Neutrophil (primary cell): ENCODE measurements at regions not wholly inside any gene's neighbourhood (a gene's known extent, or its start where the extent isn't known, plus 50 kb on each side); places are given as distances from the start of the nearest gene placed in this dataset.

Experiments
- H3K27ac ChIP-seq: fragments of 200-600 bp; sonication (generic); 2 replicates; pipeline ENCODE4 v1.5.1; 2016; ENCODE audit warnings: mild to moderate bottlenecking, moderate library complexity
- H3K27me3 ChIP-seq: fragments of 200-600 bp; sonication (generic); 2 replicates; pipeline ENCODE4 v1.6.0; 2016; ENCODE audit warnings: mild to moderate bottlenecking
- H3K36me3 ChIP-seq: fragments of 200-600 bp; sonication (generic); 2 replicates; pipeline ENCODE4 v1.5.1; 2017
- H3K4me1 ChIP-seq, 2 experiments: fragments of 200-600 bp in 1 of 2; sonication (generic) in 1 of 2; 1 replicate in 1 of 2; 2 replicates in 1 of 2; pipeline versions ENCODE4 v1.5.1 to v1.6.1; 2013 to 2016; ENCODE audit warnings: low read depth in 1 of 2, low read length in 1 of 2, mild to moderate bottlenecking in 1 of 2, moderate library complexity in 1 of 2; ENCODE audit not compliant: control insufficient read depth in 1 of 2, insufficient read depth in 1 of 2
- H3K4me3 ChIP-seq, 2 experiments: fragments of 200-600 bp in 1 of 2; sonication (generic) in 1 of 2; 1 replicate in 1 of 2; 2 replicates in 1 of 2; pipeline ENCODE4 v1.5.1; 2013 to 2016; ENCODE audit warnings: low read depth in 1 of 2, low read length in 1 of 2, mild to moderate bottlenecking in 1 of 2, moderate library complexity in 1 of 2
- H3K9me3 ChIP-seq: fragments of 200-600 bp; sonication (generic); 2 replicates; pipeline ENCODE4 v1.5.1; 2016
- TF ChIP-seq, protein P1 (sequence below): fragments of 200-600 bp; sonication (generic); IDR thresholded peaks from 2 replicates; pipeline ENCODE4 v1.5.1; 2016; ENCODE audit warnings: antibody characterized with exemption

DNA sequence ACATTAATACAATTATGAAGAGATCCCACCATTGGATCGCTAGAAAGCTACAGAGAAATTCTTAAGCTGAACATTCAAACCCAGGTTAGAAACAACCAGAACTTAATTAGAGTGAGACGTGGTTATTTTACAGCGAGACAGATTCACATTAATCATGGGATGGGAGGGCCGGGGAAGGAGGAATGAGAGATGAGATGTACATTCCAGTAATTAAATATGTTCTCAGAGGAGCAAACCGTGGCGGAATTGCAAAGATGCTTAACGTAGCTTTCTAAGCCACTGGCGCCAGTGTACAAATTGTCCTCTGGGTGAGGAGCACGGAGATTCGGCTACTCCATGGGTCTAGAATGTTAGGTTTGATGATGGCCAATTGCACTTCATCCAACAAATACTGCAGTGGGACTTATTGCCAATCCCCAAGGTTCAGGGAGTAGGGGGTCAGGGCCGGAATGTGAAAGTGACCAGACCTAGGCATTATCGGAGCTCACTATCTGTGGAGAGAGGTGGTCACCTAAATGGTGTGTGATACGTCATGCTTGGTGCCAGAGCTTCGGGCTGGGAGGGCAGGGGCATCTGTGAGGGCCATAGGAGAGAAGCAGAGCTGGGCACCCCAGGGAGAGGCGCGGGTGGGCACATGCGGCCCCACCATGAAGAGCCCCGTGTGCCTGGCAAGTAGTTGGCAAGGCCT lies 114.7 kb downstream of the EDN3 start:
- no peaks in the 10 kb centered on the region for H3K9me3 ChIP-seq
- no peaks in the 10 kb centered on the region for H3K4me1 ChIP-seq
- peaks cover 12% of the 10 kb centered on the region for H3K27me3 ChIP-seq
- TF ChIP-seq, protein P1, sequence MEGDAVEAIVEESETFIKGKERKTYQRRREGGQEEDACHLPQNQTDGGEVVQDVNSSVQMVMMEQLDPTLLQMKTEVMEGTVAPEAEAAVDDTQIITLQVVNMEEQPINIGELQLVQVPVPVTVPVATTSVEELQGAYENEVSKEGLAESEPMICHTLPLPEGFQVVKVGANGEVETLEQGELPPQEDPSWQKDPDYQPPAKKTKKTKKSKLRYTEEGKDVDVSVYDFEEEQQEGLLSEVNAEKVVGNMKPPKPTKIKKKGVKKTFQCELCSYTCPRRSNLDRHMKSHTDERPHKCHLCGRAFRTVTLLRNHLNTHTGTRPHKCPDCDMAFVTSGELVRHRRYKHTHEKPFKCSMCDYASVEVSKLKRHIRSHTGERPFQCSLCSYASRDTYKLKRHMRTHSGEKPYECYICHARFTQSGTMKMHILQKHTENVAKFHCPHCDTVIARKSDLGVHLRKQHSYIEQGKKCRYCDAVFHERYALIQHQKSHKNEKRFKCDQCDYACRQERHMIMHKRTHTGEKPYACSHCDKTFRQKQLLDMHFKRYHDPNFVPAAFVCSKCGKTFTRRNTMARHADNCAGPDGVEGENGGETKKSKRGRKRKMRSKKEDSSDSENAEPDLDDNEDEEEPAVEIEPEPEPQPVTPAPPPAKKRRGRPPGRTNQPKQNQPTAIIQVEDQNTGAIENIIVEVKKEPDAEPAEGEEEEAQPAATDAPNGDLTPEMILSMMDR = no peak
- no peak overlapping the region for H3K27ac ChIP-seq
- H3K36me3 ChIP-seq = no peaks in the 10 kb centered on the region
- H3K4me3 ChIP-seq = no peak overlapping the region

DNA sequence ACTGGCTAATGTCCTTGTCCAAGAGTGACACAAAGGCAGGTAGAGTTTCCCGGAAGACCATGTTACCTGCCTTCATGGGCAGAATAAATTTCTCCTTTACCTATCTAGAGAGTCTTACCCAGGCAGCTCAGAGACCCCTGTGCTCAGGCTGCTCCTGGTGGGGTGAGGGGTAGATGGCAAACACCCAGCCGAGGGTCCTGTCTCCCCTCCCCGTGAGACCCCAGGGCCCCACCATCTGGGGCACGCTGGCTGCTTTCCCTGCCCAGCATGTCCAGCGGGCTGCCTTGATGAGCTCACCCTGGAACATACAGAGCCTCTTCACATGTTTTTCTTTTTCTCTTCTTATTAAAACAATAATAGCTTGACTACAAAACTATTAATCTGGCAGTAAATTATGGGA lies 116.5 kb downstream of the EDN3 start:
- H3K4me3 ChIP-seq = no peak overlapping the region
- H3K9me3 ChIP-seq = no peaks in the 10 kb centered on the region
- H3K27ac ChIP-seq = no peak overlapping the region
- no peaks in the 10 kb centered on the region for H3K36me3 ChIP-seq
- no peaks in the 10 kb centered on the region for H3K4me1 ChIP-seq
- peaks cover 17% of the 10 kb centered on the region for H3K27me3 ChIP-seq
- TF ChIP-seq, protein P1 = no peak

DNA sequence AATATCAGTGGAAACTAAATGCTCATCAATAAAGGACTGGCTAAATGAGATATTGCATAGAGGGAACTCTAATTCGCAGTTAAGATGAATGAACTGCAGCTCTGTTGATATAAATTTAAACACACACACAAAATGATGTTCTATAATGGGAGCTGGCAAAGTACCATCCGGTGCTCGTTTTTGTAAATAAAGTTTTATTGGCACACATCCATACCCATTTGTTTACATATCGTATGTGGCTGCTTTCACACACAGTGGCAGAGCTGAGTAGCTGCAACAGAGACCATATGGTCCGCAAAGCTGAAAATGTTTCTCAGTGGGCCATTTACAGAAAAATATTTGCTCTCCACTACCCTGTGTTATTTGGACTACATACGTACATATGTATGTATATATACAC lies 120.7 kb downstream of the EDN3 start:
- TF ChIP-seq, protein P1 = no peak
- H3K4me1 ChIP-seq = no peaks in the 10 kb centered on the region
- H3K27ac ChIP-seq = no peak overlapping the region
- peaks cover 17% of the 10 kb centered on the region for H3K27me3 ChIP-seq
- no peak overlapping the region for H3K4me3 ChIP-seq
- no peaks in the 10 kb centered on the region for H3K36me3 ChIP-seq
- H3K9me3 ChIP-seq = no peaks in the 10 kb centered on the region

DNA sequence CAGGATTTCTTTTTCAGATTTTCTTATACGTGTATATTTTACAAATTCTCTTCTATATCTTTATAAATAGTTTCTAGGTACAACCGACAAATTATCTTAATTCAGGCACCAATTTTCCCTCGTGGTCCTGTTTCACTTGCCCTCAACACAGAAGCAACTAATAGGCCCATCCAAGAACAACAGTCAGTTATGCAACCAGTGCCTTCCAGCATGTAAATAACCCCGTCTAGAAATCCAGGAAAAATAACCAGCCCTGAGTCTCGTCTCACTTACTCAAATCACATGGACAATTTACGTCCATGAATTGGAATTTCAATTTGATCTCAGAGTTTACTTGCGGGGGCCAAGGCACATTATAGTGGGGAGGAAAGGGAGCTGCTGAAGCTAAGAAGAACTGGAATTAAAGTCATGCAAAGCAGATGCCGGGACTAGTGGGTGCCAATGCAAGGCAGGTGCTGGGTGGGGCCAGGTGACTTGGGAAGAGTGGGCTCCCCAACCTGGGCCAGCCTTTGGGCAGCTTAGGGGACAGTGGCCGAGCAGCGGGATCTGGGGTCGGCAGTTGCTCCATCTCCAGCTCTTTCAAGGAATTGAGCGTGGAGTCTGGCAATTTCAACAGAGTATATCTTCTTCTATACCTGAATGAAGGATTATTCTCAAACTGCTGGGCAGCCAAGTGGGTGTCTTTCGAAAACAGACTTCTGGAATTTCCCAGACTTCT lies 121.7 kb downstream of the EDN3 start:
- H3K4me3 ChIP-seq = no peak overlapping the region
- no peak overlapping the region for H3K27ac ChIP-seq
- H3K9me3 ChIP-seq = no peaks in the 10 kb centered on the region
- H3K27me3 ChIP-seq = peaks cover 13% of the 10 kb centered on the region
- no peaks in the 10 kb centered on the region for H3K4me1 ChIP-seq
- no peaks in the 10 kb centered on the region for H3K36me3 ChIP-seq
- TF ChIP-seq, protein P1 = no peak

DNA sequence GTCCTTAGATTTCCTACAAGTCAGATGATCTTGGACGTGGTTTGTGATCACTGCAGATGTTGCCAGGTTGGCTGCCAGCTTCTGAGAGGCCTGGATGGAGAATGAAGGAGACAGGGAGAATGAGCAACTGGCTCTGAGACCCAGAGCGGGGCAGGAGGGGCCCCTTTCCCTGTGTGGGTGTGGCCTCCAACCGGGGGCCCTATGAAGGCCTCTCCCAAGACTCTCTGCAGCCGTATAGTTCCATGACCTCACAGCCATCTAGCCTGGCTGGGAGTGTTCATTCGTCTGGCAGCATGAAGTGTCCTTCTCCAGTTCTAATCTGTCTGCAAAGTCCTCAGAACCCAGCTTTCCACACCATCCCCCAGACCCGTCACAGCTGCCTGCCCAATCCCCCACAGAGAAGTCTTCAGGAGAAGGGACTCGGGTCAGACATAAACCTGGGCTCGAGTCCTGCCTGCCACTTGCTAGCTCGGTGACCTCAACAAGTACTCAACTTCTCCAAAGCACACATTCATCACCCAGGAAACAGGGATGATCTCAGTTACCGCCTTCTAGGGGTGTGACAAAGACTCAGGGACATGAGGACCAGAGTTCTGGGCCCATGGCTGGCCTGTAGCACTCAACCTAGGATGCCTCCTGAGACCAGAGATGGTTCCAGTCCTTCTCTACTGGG lies 122.6 kb downstream of the EDN3 start:
- TF ChIP-seq, protein P1 = no peak
- Histone ChIP-seq H3K4me3 (no peak overlapping the region), H3K36me3 (no peaks in the 10 kb centered on the region)

More for the DNA sequence above, 122.6 kb downstream of the EDN3 start:
- peaks cover 13% of the 10 kb centered on the region for H3K27me3 ChIP-seq
- no peaks in the 10 kb centered on the region for H3K4me1 ChIP-seq
- H3K9me3 ChIP-seq = no peaks in the 10 kb centered on the region
- no peak overlapping the region for H3K27ac ChIP-seq
